Myocyte (in vitro differentiated cells): ENCODE measurements at regions not wholly inside any gene's neighbourhood (a gene's known extent, or its start where the extent isn't known, plus 50 kb on each side); places are given as distances from the start of the nearest gene placed in this dataset.

Experiments
- DNase-seq: peaks from one replicate; pipeline ENCODE4 v3.0.0-alpha.2; 2012; ENCODE audit warnings: low read depth

DNA sequence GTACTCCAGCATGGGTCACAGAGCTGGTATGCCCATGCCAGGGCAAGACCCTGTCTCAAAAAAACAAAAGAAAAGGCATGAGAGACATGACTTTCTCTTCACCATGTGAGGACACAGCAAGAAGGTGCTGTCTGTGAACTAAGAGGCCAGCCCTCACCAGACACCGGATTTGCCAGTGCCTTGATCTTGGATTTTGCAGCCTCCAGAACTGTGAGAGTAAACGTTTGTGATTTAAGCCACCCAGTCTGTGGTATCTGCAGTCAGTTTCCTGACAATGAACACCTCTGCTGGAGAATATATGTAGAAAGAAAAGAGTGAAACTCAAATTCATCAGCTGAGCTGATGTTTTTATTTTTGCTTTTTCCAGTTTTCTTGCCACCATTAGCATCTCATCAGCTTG lies 166.3 kb upstream of the RAB4A start:
- no peak for DNase-seq

DNA sequence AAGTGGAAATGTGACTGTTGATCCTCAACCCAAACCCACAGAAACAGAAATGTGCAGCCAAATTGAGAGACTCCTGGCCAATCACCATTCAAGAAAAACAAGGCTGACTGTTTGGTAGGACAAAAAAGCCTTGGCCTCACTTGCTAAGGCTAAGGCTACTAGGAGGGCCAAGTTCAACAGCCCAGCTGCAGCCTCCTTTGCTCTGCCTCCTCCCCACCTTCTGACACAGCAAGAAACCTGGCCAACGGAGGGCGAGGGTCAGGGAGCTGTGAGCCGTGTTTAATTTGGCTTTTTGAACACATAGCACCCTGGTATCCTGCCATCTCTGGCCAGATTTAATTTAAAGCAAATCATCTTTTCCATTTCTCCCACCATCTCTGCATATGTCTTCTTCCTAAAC lies 165.8 kb upstream of the RAB4A start:
- no peak for DNase-seq

- DNase-seq, result no peak
Measured at GRCh38 chr1:229105822-229106525, 164.9 kb upstream of the RAB4A start.

DNA sequence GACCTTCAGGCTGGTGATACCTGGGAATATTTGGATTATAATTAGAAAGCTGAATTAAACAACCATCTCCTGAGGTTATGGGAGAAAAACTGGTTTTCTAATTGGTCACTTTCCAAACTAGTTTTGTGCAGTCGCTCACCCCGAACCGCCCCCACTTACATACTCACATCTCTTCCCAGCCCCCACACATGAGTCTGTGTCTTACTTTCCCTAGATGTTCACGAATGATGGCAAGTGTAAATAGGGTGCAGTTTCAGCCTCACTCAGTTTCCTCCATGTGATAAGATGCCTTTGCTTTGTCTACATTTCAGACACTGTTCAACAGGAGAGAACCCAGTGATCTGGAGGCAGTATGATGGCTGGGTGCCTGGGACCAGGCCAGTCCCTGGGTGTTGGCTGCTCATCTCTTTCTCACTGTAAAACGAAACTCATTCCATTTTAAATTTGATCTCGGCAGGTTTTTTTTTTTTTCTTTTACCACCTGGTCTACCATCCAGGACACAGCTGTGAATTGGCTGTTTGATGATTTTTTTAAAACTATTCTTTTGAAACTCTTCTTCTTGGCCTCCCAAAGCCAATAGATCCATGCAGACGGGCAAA lies 164.3 kb upstream of the RAB4A start:
- no peak for DNase-seq

- DNase-seq, result no peak
Measured at GRCh38 chr1:229107304-229107815, 163.6 kb upstream of the RAB4A start.

DNA sequence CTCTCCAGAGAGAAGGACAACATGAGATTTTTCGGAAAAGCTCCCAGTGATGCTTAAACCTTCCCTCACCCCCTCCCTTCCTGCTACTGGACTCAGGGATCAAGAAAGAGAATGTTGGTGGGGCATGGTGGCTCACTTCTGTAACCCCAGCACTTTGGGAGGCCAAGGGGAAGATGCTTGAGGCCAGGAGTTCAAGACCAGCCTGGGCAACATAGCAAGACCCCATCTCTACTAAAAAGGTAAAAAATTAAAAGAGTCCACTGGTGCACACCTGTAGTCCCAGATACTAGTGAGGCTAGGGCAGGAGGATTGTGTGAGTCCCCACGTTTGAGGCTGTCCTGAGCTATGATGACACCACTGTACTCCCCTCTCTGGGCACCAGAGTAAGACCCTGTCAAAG lies 162.9 kb upstream of the RAB4A start:
- DNase-seq, result no peak

DNA sequence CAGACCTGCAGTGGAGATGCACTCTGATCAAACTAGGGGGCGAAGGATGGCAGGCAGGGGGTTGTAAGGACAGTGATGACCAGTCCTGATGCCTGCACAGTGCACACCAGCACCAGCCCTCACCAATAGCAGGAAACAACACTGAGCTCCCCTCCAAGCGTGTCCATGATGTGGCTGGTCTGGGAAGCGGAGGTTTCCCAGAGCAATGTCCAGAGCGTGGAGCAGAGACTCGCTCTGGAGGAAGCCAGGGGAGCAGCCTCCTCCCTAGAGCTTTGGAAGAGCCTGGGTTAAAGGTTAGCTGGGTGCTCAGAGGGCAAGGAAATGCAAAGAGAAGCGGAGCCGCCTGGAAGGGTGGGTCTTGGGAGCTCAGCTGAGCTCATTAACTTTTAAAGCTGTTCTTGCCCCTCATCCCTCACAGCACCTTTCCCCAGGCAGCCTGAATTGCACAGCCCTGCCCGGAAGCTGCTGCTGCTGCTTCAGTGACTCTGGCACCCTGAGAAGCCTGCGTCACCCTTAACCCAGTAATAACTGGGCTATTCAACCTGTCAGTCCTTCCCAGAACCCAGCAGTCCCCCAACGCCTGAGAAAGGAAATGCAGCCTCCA lies 162.2 kb upstream of the RAB4A start:
- no peak for DNase-seq

DNA sequence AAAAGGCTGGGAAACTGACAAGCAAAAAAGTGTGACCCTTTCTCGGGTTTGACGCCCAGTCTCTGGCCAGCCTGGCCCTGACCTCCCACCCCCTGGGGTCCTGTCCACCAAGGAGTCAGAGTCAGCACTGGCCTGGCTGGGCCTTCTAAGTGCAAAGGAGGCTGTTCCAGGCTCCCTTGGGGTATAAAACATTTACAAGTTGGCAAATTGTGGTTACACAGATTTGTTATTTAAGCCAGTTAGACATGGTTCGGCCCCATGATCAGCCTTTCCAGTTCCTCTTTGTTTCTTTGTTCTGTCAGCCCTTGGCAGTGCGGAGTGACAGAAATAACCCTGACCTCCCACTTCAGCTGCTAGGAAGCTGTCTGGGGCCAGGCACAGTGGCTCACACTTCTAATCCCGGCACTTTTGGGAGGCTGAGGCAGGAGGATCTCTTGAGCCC lies 161.6 kb upstream of the RAB4A start:
- DNase-seq, result peak; percentile 12

- no peak for DNase-seq
Measured at GRCh38 chr1:229110986-229111385, 159.9 kb upstream of the RAB4A start.

DNA sequence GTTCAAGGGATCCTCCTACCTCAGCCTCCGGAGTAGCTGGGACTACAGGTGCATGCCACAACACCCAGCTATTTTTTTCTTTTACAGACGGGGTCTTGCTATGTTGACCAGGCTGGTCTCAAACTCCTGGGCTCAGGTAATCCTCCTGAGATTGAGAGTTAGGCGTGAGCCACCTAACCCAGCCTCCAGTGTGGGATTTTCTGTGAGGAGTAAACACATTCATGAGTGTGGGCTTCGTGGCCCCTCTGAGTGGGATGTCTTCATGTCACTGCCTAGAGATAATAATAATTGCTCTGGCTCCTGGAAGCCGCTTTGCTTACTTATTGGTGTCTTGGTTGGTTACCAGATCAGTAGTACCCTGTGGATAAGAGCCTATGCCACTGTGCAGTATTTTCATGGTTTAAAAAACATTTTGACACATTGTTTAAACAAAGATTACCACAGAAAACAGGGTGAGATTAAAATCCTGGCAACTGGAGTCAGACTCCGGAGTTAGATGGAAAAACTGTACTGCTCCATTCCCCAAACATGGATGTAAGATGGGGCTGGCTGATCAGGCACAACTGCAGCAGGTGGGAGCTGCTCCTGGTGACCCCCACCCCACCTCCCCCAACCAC lies 159.1 kb upstream of the RAB4A start:
- no peak for DNase-seq

DNA sequence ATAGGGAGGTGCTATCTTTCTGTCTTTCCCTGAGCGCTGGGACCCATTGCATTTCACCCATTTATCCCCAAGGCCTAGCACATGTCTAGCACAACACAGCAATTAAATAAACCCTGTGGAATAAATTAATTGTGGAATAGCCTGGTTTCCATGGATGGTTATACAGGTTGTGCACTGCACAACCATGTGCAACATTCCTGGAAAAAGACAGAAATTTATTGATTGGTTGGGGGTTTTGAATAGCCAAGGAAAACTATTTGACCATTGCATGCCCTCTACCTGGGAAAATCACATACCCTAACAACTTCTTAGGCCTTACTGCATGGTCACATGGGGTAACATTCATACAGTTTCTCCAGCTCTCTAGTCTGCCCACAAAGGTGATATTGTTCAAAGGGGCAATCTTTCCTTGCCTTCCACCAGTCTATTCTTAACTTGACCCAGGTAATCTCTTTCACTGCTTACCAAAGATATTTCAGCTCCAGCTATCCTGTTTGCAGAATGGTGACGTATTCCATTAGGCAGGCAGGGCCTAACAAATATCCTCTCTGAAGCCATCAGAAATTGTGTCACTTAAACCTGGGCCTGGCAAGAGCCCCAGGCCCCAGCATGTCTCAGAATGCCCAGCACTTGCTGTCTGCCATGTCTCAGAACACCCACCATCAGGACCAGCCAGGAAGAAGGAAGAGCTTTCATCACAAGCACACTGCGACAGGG lies 157.9 kb upstream of the RAB4A start:
- no peak for DNase-seq

GRCh38 chr1:229114315-229114714 lies 156.6 kb upstream of the RAB4A start:
- DNase-seq, result no peak

GRCh38 chr1:229114850-229115365 lies 156.0 kb upstream of the RAB4A start:
- no peak for DNase-seq

GRCh38 chr1:229116114-229116513 lies 154.8 kb upstream of the RAB4A start:
- DNase-seq, result no peak

- no peak for DNase-seq
Measured at GRCh38 chr1:229117664-229118300, 153.1 kb upstream of the RAB4A start.

GRCh38 chr1:229118477-229119061 lies 152.3 kb upstream of the RAB4A start:
- no peak for DNase-seq

- DNase-seq, result no peak
Measured at GRCh38 chr1:229119161-229119560, 151.8 kb upstream of the RAB4A start.

DNA sequence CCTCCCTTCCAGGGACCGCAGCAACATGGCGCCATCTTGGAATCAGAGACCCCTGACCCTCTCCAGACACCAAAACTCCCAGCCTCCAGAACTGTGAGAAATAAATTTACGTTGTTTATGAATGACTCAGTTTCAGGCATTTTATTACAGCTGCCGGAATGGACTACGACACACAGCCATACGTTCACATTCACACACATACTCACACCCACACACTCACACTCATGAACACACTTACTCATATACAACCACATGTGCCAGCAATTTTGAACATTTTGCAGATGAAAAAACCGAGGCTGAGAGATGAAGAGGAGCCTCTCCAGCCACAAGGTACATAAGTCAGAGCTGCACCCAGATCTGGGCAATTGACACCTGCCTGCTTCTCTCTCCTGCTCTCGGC lies 151.0 kb upstream of the RAB4A start:
- no peak for DNase-seq

DNA sequence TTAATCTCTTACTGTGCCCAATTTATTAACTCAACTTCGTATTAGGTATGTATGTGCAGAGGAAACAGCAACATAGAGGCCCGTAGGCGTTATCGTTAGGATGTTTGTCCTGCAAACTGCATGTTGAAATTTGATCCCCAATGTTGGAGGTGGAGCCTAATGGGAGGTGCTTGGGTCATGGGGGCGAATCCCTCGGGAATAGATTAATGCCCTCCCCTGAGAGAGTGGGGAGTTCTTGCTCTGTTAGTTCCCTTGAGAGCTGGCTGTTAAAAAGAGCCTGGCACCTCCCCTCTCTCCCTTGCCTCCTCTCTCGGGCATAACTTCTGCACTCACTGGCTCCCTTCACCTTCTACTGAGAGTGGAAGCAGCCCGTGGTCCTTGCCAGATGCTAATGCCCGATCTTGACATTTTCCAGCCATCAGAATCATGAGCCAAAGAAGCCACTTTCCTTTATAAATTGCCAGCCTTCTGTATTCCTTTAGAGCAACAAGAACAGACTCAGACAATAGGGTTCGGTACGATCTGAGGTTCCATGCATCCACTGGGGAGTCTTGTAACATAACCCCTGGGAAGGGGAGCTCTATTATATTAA lies 149.0 kb upstream of the RAB4A start:
- no peak for DNase-seq

DNA sequence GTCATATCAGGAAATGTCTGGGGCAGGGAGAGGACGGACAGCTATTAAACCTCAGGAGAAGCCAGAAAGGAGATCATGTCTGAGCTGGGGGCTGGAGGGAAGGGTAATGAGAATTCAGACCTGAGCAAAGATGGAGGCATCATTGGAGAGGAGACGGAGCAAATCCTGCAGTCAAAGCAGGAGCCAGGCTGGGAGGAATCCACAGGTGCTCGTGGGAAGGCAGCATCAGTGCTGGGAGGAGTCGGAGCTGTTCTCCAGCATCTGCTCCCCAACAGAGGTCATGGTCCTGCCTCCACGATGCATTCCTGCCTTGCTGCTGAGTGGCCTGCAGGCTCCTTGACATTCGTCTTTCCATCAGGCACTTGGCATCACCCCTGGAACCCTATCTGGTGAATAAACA lies 148.3 kb upstream of the RAB4A start:
- DNase-seq, result no peak
